Inflammatory macrophage (primary cell): ENCODE measurements at regions not wholly inside any gene's neighbourhood (a gene's known extent, or its start where the extent isn't known, plus 50 kb on each side); places are given as distances from the start of the nearest gene placed in this dataset.

Experiments
- DNase-seq, 2 donors: peaks; one replicate each; pipeline ENCODE4 v3.0.0-alpha.2; 2020 to 2022

- no peak for DNase-seq
These were observed 556.3 kb downstream of the RIT2 start for GRCh38 chr18:42559069-42559690.

- no peak for DNase-seq
These were observed 554.0 kb downstream of the RIT2 start for GRCh38 chr18:42561521-42561920.

GRCh38 chr18:42563995-42564394 lies 551.5 kb downstream of the RIT2 start:
- no peak for DNase-seq

- DNase-seq: no peak
These were observed 550.7 kb downstream of the RIT2 start for GRCh38 chr18:42564761-42565160.

GRCh38 chr18:42568773-42569172 lies 546.7 kb downstream of the RIT2 start:
- no peak for DNase-seq

- no peak for DNase-seq
These were observed 540.6 kb downstream of the RIT2 start for GRCh38 chr18:42574871-42575270.

GRCh38 chr18:42576124-42576523 lies 539.4 kb downstream of the RIT2 start:
- no peak for DNase-seq

- DNase-seq: no peak
These were observed 536.7 kb downstream of the RIT2 start for GRCh38 chr18:42578792-42579191.

GRCh38 chr18:42582266-42582665 lies 533.2 kb downstream of the RIT2 start:
- DNase-seq: no peak

GRCh38 chr18:42583283-42583731 lies 532.2 kb downstream of the RIT2 start:
- no peak for DNase-seq

GRCh38 chr18:42586601-42587000 lies 528.9 kb downstream of the RIT2 start:
- DNase-seq: no peak

GRCh38 chr18:42588786-42589185 lies 526.7 kb downstream of the RIT2 start:
- DNase-seq: no peak

GRCh38 chr18:42604820-42605219 lies 510.7 kb downstream of the RIT2 start:
- no peak for DNase-seq

- DNase-seq: no peak
These were observed 508.5 kb downstream of the RIT2 start for GRCh38 chr18:42606886-42607495.

- DNase-seq: peak; percentile 6 to 21
These were observed 504.4 kb downstream of the RIT2 start for GRCh38 chr18:42611134-42611533.

- no peak for DNase-seq
These were observed 500.7 kb downstream of the RIT2 start for GRCh38 chr18:42614619-42615293.

- no peak for DNase-seq
These were observed 498.3 kb downstream of the RIT2 start for GRCh38 chr18:42617221-42617620.

GRCh38 chr18:42619771-42620170 lies 495.7 kb downstream of the RIT2 start:
- DNase-seq: no peak

- DNase-seq: peak in 1 of 2 donors; percentile 13
These were observed 494.8 kb downstream of the RIT2 start for GRCh38 chr18:42620657-42621056.

GRCh38 chr18:42623935-42624334 lies 491.6 kb downstream of the RIT2 start:
- no peak for DNase-seq

GRCh38 chr18:42632801-42633200 lies 482.7 kb downstream of the RIT2 start:
- no peak for DNase-seq

- no peak for DNase-seq
These were observed 480.0 kb downstream of the RIT2 start for GRCh38 chr18:42635378-42636048.

GRCh38 chr18:42636309-42636708 lies 479.2 kb downstream of the RIT2 start:
- DNase-seq: no peak

GRCh38 chr18:42640160-42640559 lies 475.3 kb downstream of the RIT2 start:
- DNase-seq: no peak
